ENCODE measurements at regions not wholly inside any gene's neighbourhood (a gene's known extent, or its start where the extent isn't known, plus 50 kb on each side); places are given as distances from the start of the nearest gene placed in this dataset.

DNA sequence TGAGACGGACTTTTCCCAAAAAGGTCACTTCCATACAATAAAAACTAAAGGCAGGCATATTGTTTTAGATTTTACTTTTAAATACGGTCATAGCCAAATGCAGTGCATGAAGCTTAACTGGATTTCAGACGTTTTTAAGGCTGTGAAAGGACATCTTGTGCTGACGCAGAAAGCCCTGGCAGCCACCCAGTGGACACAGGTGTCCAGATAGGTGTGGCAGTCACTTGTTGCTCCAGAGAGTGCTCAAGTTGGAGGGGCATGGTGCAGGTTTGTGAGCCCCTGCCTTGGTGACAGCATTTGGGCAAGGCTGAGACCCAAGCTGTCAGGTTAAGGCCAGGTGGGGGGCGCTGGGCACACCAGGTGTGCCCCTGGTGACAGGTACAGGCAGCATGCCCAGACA is 135.8 kb upstream of the TBL1X start:
- no peak for TF ChIP-seq EZH2 (IDR thresholded peaks at IDR 0.05; ENCODE audit: low read length, unreplicated experiment)
- TF ChIP-seq, protein P1, sequence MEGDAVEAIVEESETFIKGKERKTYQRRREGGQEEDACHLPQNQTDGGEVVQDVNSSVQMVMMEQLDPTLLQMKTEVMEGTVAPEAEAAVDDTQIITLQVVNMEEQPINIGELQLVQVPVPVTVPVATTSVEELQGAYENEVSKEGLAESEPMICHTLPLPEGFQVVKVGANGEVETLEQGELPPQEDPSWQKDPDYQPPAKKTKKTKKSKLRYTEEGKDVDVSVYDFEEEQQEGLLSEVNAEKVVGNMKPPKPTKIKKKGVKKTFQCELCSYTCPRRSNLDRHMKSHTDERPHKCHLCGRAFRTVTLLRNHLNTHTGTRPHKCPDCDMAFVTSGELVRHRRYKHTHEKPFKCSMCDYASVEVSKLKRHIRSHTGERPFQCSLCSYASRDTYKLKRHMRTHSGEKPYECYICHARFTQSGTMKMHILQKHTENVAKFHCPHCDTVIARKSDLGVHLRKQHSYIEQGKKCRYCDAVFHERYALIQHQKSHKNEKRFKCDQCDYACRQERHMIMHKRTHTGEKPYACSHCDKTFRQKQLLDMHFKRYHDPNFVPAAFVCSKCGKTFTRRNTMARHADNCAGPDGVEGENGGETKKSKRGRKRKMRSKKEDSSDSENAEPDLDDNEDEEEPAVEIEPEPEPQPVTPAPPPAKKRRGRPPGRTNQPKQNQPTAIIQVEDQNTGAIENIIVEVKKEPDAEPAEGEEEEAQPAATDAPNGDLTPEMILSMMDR (conservative IDR thresholded peaks at IDR 0.05; ENCODE audit: low read depth, low read length): no peak

Data from PC-3 (cell line).